ENCODE measurements at regions not wholly inside any gene's neighbourhood (a gene's known extent, or its start where the extent isn't known, plus 50 kb on each side); places are given as distances from the start of the nearest gene placed in this dataset.
"Not testable (repeated sequence)": the region's sequence is repeated elsewhere in the genome, so short reads cannot be mapped to it uniquely, and the experiment has no call there.

DNA sequence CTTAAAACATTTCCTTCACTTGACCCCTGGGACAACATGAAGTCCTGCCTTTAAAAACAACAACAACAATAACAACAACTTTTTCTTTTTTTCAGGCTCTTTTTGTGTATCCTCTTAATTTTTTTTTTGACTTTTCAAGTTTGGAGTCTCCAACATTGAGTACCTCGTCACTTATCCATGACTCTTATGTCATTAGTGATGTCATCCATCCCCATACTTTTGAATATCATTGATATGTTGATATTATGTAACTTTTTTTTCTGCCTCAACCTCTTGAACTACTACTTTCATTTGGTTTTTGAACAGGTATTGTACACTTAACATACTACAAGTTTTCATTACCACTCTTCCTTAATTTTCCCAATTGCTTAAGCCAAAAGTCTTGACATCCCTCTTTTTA, 143.0 kb upstream of the ATXN7L3B start:
- Histone ChIP-seq H3K4me1 (no peaks in the 10 kb centered on the region), H3K27ac (no peak overlapping the region), H3K27me3 (no peaks in the 10 kb centered on the region), H3K9me3 (peaks cover 0 to 3% (median 0%) of the 10 kb centered on the region in 3 donors), H3K36me3 (no peaks in the 10 kb centered on the region), H3K4me3 (no peak overlapping the region)
- no peak for DNase-seq
- intact Hi-C loops (cut with DNase I; ENCODE audit: low total_unique reads), result no loop called here
- TF ChIP-seq, protein P1, sequence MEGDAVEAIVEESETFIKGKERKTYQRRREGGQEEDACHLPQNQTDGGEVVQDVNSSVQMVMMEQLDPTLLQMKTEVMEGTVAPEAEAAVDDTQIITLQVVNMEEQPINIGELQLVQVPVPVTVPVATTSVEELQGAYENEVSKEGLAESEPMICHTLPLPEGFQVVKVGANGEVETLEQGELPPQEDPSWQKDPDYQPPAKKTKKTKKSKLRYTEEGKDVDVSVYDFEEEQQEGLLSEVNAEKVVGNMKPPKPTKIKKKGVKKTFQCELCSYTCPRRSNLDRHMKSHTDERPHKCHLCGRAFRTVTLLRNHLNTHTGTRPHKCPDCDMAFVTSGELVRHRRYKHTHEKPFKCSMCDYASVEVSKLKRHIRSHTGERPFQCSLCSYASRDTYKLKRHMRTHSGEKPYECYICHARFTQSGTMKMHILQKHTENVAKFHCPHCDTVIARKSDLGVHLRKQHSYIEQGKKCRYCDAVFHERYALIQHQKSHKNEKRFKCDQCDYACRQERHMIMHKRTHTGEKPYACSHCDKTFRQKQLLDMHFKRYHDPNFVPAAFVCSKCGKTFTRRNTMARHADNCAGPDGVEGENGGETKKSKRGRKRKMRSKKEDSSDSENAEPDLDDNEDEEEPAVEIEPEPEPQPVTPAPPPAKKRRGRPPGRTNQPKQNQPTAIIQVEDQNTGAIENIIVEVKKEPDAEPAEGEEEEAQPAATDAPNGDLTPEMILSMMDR (IDR thresholded peaks at IDR 0.05), result no peak

DNA sequence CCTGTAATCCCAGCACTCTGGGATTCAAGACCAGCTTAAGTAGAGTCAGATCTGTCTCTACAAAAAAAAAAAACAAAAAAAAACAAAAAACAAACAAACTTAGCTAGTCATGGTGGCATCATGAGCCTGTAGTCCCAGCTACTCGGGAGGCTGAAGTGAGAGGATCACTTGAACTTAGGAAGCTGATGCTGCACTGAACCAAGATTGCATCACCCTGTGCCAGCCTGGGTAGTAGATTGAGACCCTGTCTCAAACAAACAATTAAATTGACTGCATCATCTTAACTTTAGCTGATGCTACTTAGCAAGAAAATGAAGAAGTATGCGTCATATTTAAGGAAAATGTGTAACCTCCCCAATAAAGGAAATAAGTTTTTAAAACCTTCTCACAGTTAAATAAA, 136.6 kb upstream of the ATXN7L3B start:
- Histone ChIP-seq H3K9me3 (no peaks in the 10 kb centered on the region), H3K4me3 (no peak overlapping the region), H3K36me3 (no peaks in the 10 kb centered on the region), H3K27ac (no peak overlapping the region), H3K4me1 (no peaks in the 10 kb centered on the region), H3K27me3 (no peaks in the 10 kb centered on the region)
- intact Hi-C loops (cut with DNase I; ENCODE audit: low total_unique reads), result no loop called here
- TF ChIP-seq, protein P1 (IDR thresholded peaks at IDR 0.05), result no peak
- DNase-seq, result no peak

- TF ChIP-seq, protein P1 (IDR thresholded peaks at IDR 0.05), result no peak
- intact Hi-C loops (cut with DNase I; ENCODE audit: low total_unique reads), result no loop called here
- Histone ChIP-seq H3K4me3 (no peak overlapping the region), H3K9me3 (no peaks in the 10 kb centered on the region), H3K27me3 (no peaks in the 10 kb centered on the region), H3K36me3 (no peaks in the 10 kb centered on the region), H3K4me1 (no peaks in the 10 kb centered on the region), H3K27ac (no peak overlapping the region)
- no peak for DNase-seq
These were observed 135.7 kb upstream of the ATXN7L3B start for GRCh38 chr12:74401966-74402365.

DNA sequence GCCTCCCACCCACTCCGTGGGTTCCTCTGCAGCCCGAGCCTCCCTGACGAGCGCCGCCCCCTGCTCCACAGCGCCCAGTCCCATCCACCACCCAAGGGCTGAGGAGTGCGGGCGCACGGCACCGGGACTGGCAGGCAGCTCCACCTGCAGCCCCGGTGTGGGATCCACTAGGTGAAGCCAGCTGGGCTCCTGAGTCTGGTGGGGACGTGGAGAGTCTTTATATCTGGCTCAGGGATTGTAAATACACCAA, 134.5 kb upstream of the ATXN7L3B start:
- H3K4me3 ChIP-seq; H3K9me3 ChIP-seq; intact Hi-C loops (cut with DNase I; ENCODE audit: low total_unique reads); H3K27me3 ChIP-seq; H3K27ac ChIP-seq; H3K36me3 ChIP-seq; H3K4me1 ChIP-seq; DNase-seq: not testable (repeated sequence)

- no peak for DNase-seq
- intact Hi-C loops (cut with DNase I; ENCODE audit: low total_unique reads), result no loop called here
These were observed 129.0 kb upstream of the ATXN7L3B start for GRCh38 chr12:74408601-74409166.

DNA sequence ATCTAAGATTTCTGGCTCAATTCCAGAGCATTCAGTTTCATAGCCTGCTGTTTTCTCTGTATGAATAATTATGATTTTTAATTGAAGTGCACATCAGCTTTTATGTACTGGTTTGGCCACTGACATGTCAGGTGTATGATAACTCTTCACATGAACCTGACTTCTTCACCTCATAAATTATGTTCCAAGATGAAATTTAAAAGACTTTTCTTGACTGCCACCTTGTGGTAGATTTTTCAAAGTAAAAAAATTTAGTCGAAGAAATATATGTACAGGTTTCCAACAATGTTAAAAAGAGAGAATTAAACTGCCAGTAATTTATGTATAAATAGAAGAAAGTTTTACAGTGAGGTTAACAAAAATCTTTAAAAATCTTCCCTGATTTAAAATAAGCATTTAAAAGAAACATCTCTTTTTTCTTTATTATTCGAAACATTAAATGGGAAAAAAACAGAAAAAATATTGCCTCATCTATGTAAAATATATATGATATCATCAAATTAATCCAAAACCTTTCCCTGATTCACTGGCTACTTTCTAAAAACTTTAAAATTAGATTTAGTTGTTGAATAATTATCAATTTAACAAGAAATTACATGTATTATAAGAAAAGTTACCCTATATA, 124.9 kb upstream of the ATXN7L3B start:
- Histone ChIP-seq H3K27me3 (no peaks in the 10 kb centered on the region), H3K9me3 (no peaks in the 10 kb centered on the region), H3K4me1 (no peaks in the 10 kb centered on the region), H3K4me3 (no peak overlapping the region), H3K36me3 (no peaks in the 10 kb centered on the region), H3K27ac (no peak overlapping the region)
- no peak for DNase-seq
- intact Hi-C loops (cut with DNase I; ENCODE audit: low total_unique reads), result no loop called here
- TF ChIP-seq, protein P1 (IDR thresholded peaks at IDR 0.05), result no peak

More at GRCh38 chr12:74408601-74409166, 129.0 kb upstream of the ATXN7L3B start:
- H3K4me3 ChIP-seq, result no peak overlapping the region
- H3K27ac ChIP-seq, result no peak overlapping the region
- no peaks in the 10 kb centered on the region for H3K27me3 ChIP-seq
- TF ChIP-seq, protein P1 (IDR thresholded peaks at IDR 0.05), result no peak
- H3K9me3 ChIP-seq, result no peaks in the 10 kb centered on the region
- no peaks in the 10 kb centered on the region for H3K36me3 ChIP-seq
- H3K4me1 ChIP-seq, result no peaks in the 10 kb centered on the region
